HG03103 (cell line): ENCODE measurements at regions not wholly inside any gene's neighbourhood (a gene's known extent, or its start where the extent isn't known, plus 50 kb on each side); places are given as distances from the start of the nearest gene placed in this dataset.
"Not testable (repeated sequence)": the region's sequence is repeated elsewhere in the genome, so short reads cannot be mapped to it uniquely, and the experiment has no call there.

Source experiments
- ATAC-seq: cut with Tn5 transposase; IDR thresholded peaks from one replicate; pipeline ENCODE4 v1.9.1; 2021; ENCODE audit warnings: low read depth; ENCODE audit not compliant: unreplicated experiment

GRCh38 chr12:20003252-20003651 is 365.1 kb upstream of the PDE3A start:
- no peak for ATAC-seq

- ATAC-seq = no peak
Observed at GRCh38 chr12:20004952-20005351, 363.4 kb upstream of the PDE3A start.

- no peak for ATAC-seq
Observed at GRCh38 chr12:20006871-20007730, 361.2 kb upstream of the PDE3A start.

GRCh38 chr12:20009965-20010364 is 358.4 kb upstream of the PDE3A start:
- ATAC-seq = not testable (repeated sequence)

GRCh38 chr12:20011200-20011599 is 357.1 kb upstream of the PDE3A start:
- ATAC-seq = no peak

- no peak for ATAC-seq
Observed at GRCh38 chr12:20017802-20018201, 350.5 kb upstream of the PDE3A start.

- ATAC-seq = no peak
Observed at GRCh38 chr12:20018406-20018805, 349.9 kb upstream of the PDE3A start.

GRCh38 chr12:20024194-20024593 is 344.1 kb upstream of the PDE3A start:
- ATAC-seq = no peak

- no peak for ATAC-seq
Observed at GRCh38 chr12:20028033-20028432, 340.3 kb upstream of the PDE3A start.

GRCh38 chr12:20030826-20031225 is 337.5 kb upstream of the PDE3A start:
- no peak for ATAC-seq

GRCh38 chr12:20039562-20039961 is 328.8 kb upstream of the PDE3A start:
- no peak for ATAC-seq

- ATAC-seq = no peak
Observed at GRCh38 chr12:20040184-20040583, 328.2 kb upstream of the PDE3A start.

- ATAC-seq = no peak
Observed at GRCh38 chr12:20040831-20041230, 327.5 kb upstream of the PDE3A start.

GRCh38 chr12:20044351-20044750 is 324.0 kb upstream of the PDE3A start:
- ATAC-seq = no peak

GRCh38 chr12:20044846-20045245 is 323.5 kb upstream of the PDE3A start:
- ATAC-seq = no peak

- no peak for ATAC-seq
Observed at GRCh38 chr12:20047901-20048300, 320.4 kb upstream of the PDE3A start.

GRCh38 chr12:20050221-20050620 is 318.1 kb upstream of the PDE3A start:
- no peak for ATAC-seq

GRCh38 chr12:20053782-20054181 is 314.6 kb upstream of the PDE3A start:
- no peak for ATAC-seq

- ATAC-seq = no peak
Observed at GRCh38 chr12:20055856-20056255, 312.5 kb upstream of the PDE3A start.

- ATAC-seq = no peak
Observed at GRCh38 chr12:20057398-20057797, 310.9 kb upstream of the PDE3A start.

- no peak for ATAC-seq
Observed at GRCh38 chr12:20063116-20063515, 305.2 kb upstream of the PDE3A start.

GRCh38 chr12:20077618-20078017 is 290.7 kb upstream of the PDE3A start:
- no peak for ATAC-seq

GRCh38 chr12:20089077-20089476 is 279.3 kb upstream of the PDE3A start:
- ATAC-seq = no peak
